Left ventricle myocardium inferior (tissue), 1 donor: ENCODE measurements at regions not wholly inside any gene's neighbourhood (a gene's known extent, or its start where the extent isn't known, plus 50 kb on each side); places are given as distances from the start of the nearest gene placed in this dataset.

ENCODE experiments used
- DNase-seq: peaks from one replicate; pipeline ENCODE4 v3.0.0-alpha.2; 2020
- H3K27ac ChIP-seq: fragments of 200-600 bp; replicated peaks from 2 replicates; pipeline ENCODE4 v1.8.0; 2021
- H3K27me3 ChIP-seq: fragments of 200-600 bp; 2 replicates; pipeline ENCODE4 v1.8.0; 2021; ENCODE audit warnings: low read depth
- H3K36me3 ChIP-seq: fragments of 200-600 bp; 2 replicates; pipeline ENCODE4 v1.8.0; 2021
- H3K4me1 ChIP-seq: fragments of 200-600 bp; 2 replicates; pipeline ENCODE4 v1.8.0; 2021
- H3K4me3 ChIP-seq: fragments of 200-600 bp; 2 replicates; pipeline ENCODE4 v1.8.0; 2021; ENCODE audit warnings: mild to moderate bottlenecking, moderate library complexity
- H3K9me3 ChIP-seq: fragments of 200-600 bp; replicated peaks from 2 replicates; pipeline ENCODE4 v1.8.0; 2021
- intact Hi-C: fragments of 100-400 bp; cut with micrococcal nuclease; formaldehyde crosslinking; loops from one replicate; pipeline ENCODE4 v1.11.0; 2022
- TF ChIP-seq, protein P1 (sequence below): fragments of 200-600 bp; IDR thresholded peaks from 2 replicates; pipeline ENCODE4 v1.8.0; 2021; ENCODE audit warnings: antibody characterized with exemption, mild to moderate bottlenecking, borderline replicate concordance
- donor health status: DM: no; HTN: yes; CAD: no; lungs with severe emphysema.

GRCh38 chr13:109625156-109625555, 161.2 kb downstream of the IRS2 start:
- TF ChIP-seq, protein P1, sequence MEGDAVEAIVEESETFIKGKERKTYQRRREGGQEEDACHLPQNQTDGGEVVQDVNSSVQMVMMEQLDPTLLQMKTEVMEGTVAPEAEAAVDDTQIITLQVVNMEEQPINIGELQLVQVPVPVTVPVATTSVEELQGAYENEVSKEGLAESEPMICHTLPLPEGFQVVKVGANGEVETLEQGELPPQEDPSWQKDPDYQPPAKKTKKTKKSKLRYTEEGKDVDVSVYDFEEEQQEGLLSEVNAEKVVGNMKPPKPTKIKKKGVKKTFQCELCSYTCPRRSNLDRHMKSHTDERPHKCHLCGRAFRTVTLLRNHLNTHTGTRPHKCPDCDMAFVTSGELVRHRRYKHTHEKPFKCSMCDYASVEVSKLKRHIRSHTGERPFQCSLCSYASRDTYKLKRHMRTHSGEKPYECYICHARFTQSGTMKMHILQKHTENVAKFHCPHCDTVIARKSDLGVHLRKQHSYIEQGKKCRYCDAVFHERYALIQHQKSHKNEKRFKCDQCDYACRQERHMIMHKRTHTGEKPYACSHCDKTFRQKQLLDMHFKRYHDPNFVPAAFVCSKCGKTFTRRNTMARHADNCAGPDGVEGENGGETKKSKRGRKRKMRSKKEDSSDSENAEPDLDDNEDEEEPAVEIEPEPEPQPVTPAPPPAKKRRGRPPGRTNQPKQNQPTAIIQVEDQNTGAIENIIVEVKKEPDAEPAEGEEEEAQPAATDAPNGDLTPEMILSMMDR: no peak
- no peak for DNase-seq
- Histone ChIP-seq H3K27me3 (peaks cover 12% of the 10 kb centered on the region), H3K4me3 (no peak overlapping the region), H3K9me3 (no peaks in the 10 kb centered on the region), H3K27ac (no peak overlapping the region), H3K36me3 (no peaks in the 10 kb centered on the region), H3K4me1 (no peaks in the 10 kb centered on the region)
- intact Hi-C loops: no loop called here

DNA sequence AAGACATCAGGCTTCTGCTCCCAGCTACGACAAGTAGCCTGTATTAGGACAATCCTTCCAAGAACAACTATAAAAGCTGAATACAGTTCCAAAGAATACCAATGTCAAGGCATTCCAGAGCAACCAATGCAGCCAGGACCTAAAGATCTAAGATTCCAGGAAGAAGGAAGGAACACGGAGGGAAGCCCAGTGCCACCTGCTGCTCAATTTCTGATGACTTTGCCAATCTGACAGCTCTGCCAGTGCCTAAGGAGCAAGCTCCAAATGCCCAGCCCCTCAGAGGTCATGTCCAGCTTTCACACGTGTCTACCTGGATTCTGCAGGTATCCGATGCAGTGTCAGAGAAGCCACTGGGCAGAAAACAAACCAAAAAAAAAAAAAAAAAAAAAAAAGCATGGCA, 164.4 kb downstream of the IRS2 start:
- H3K36me3 ChIP-seq: no peaks in the 10 kb centered on the region
- no peak overlapping the region for H3K27ac ChIP-seq
- no peaks in the 10 kb centered on the region for H3K4me1 ChIP-seq
- no peak overlapping the region for H3K4me3 ChIP-seq
- intact Hi-C loops: no loop called here
- H3K27me3 ChIP-seq: peaks cover 4% of the 10 kb centered on the region
- no peaks in the 10 kb centered on the region for H3K9me3 ChIP-seq
- TF ChIP-seq, protein P1: no peak
- DNase-seq: no peak

GRCh38 chr13:109615721-109616420, 170.5 kb downstream of the IRS2 start:
- intact Hi-C loops: no loop called here
- Histone ChIP-seq H3K36me3 (no peaks in the 10 kb centered on the region), H3K4me1 (no peaks in the 10 kb centered on the region), H3K27me3 (no peaks in the 10 kb centered on the region), H3K9me3 (no peaks in the 10 kb centered on the region), H3K27ac (no peak overlapping the region), H3K4me3 (no peak overlapping the region)
- DNase-seq: no peak
- TF ChIP-seq, protein P1: no peak

DNA sequence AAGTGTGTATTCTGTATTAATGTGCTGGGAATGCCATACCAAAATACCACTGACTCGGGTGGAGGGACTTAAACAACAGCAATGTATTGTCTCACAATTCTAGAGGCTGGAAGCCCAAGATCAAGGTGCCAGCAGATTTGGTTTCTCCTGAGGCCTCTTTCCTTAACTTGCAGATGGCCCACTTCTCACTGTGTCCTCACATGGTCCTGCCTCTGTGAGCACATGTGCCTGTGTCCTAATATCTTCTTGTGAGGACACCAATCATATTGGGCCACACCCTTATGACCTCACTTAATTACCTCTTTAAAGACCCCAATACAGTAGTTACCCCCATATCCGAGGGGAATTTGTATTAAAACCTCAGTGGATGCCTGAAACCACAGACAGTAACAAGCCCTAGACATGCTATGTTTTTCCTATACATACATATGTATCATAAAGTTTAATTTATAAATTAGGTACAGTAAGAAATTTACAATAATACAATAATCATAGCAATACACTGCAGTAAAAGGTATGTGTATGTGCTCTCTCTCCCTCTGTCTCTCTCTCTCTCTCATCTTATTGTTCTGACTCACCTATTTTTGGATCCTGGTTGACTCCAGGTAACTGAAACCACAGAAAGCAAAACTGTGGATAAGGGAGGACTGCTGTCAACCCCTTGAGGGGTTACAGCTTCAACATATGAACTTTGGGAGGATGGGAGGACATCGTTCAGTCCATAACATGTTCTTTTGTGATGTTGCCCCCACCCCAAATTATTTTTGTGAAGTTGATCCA, 174.3 kb downstream of the IRS2 start:
- Histone ChIP-seq H3K4me1 (no peaks in the 10 kb centered on the region), H3K9me3 (no peaks in the 10 kb centered on the region), H3K27me3 (no peaks in the 10 kb centered on the region), H3K36me3 (no peaks in the 10 kb centered on the region), H3K4me3 (no peak overlapping the region), H3K27ac (no peak overlapping the region)
- TF ChIP-seq, protein P1: no peak
- intact Hi-C loops: no loop called here
- no peak for DNase-seq

DNA sequence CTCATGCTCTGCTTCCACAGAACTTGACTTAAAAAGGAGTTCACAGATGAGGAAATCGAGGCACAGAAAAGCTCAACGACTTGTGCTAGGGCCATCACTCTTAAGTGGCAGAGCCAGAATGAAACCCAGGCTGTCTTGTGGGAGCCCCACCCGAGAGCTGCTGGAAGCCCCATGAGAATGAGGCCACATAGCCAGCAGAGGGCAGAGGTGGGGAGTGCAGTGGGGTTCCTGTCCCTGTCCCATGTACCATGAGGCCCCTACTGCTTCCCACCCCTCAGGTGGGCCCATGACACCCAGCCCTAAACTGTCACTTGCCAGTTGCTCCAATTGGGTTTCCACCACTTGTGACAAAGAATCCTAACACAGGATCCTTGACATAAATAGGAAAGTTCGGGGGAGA, 175.9 kb downstream of the IRS2 start:
- TF ChIP-seq, protein P1: peak; percentile 65
- no peaks in the 10 kb centered on the region for H3K4me1 ChIP-seq
- no peaks in the 10 kb centered on the region for H3K36me3 ChIP-seq
- H3K4me3 ChIP-seq: no peak overlapping the region
- DNase-seq: peak; percentile 43
- H3K9me3 ChIP-seq: no peaks in the 10 kb centered on the region
- H3K27ac ChIP-seq: no peak overlapping the region
- H3K27me3 ChIP-seq: peaks cover 1% of the 10 kb centered on the region
- intact Hi-C loops: no loop called here
